GM18519 (cell line): ENCODE measurements at regions not wholly inside any gene's neighbourhood (a gene's known extent, or its start where the extent isn't known, plus 50 kb on each side); places are given as distances from the start of the nearest gene placed in this dataset.

Experiments used
- ATAC-seq: cut with Tn5 transposase; IDR thresholded peaks from one replicate; pipeline ENCODE4 v1.9.1; 2021; ENCODE audit warnings: mild to moderate bottlenecking, moderate library complexity; ENCODE audit not compliant: unreplicated experiment, low FRiP score

GRCh38 chr13:63408331-63409189, 1992.9 kb upstream of the PCDH20 start:
- no peak for ATAC-seq

GRCh38 chr13:63403733-63404132, 1988.1 kb upstream of the PCDH20 start:
- no peak for ATAC-seq

DNA sequence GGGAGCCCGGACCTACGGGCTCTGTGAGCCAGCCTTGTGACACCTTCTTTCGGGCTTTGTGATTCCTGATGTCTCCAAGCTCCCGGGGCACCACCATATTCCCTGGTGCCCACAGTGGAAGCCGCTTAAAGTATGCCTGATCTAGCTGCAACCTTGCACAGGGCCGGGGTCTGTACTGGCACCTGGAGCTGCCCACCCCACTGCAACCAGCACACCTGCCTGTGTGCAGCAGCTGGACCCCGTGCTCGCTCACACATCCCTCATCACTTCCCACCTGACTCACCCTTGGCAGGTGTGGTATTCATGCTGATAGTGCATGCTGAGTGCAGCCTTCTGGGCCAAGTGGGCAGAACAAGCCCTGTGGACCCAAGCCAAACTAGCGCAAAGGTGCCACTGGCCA, 1981.1 kb upstream of the PCDH20 start:
- no peak for ATAC-seq

GRCh38 chr13:63393112-63393511, 1977.5 kb upstream of the PCDH20 start:
- no peak for ATAC-seq

GRCh38 chr13:63389756-63390155, 1974.1 kb upstream of the PCDH20 start:
- no peak for ATAC-seq

DNA sequence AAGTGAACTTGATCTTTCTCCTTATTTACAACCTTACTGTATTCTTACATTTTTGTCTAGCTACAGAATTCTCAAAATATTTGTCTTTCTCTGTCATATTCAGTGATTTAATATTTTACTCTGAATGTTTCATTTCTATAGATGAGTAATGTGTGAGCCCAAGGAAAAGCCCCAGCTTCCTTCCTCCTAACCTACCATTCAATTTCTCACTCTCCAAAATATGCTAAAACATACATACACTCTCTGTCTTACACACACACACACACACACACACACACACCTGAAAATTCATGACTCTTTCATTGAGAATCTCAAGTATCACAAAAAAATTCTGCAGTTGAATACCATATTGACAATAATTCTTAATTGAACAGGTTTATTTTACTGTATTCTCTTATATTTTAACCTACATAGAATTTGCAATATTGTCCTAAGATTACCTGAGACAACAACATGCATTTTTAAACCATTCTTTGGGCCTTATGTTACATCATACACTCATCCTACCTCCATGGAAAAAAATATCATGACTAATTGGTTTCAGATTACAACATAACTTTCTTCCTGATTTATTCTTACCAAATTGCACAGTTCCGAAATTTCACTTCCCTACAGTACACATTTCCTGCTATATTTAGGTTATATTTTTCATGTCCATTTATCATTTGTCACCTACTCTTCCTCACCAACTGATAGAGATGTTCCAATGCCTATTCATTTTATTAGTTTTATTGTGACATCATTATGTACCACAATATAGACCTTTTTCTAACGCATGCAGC, 1965.6 kb upstream of the PCDH20 start:
- no peak for ATAC-seq

DNA sequence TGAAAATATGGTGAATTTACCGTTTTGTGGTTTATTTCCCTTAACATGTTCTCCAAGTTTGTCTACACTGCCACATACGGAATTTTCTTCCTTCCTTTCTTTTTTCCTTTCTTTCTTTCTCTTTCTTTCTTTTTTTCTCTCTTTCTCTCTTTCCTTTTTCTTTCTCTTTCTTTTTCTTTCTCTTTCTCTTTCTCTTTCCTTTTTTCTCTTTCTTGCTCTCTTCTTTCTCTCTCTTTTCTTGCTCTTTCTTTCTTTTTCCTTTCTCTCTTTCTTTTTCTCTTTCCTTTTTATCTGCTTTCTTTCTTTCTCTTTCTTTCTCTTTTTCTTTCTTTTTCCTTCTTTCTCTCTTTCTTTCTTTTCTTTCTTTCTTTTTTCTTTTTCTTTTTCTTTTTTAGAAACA, 1962.3 kb upstream of the PCDH20 start:
- no peak for ATAC-seq

- ATAC-seq, result no peak
Observed at GRCh38 chr13:63370101-63370500, 1954.5 kb upstream of the PCDH20 start.

DNA sequence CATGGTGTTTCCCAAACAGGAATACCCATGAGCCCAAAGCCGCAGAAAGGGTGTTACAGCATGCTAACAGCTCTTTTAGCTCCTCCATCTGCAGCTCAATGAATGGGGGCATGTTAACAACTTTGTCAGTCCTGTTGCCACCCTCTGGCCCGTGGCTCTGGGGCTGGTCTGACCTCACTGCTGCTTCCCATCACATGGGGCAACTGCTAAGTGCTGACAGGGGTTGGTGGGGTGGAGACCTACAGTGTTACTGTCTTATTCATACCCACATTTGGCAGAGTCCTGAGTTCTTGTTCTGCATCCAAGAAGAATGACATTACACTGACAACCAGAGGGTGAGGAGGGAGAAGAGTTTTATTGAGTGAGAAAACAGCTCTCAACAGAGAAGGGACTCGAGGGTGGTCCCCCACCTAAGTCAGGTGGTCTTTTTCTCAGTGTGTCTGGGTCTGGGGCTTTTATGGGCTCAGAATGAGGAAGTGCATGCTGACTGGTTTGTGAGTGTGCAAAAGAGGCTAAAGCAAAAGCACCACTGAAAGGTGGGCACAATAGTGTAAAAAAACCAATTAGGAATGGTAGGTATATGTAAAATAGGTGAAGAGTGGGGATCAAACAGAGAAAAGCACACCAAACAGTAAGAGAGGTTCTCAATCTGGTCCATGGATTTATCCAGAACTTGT, 1952.0 kb upstream of the PCDH20 start:
- ATAC-seq, result no peak

DNA sequence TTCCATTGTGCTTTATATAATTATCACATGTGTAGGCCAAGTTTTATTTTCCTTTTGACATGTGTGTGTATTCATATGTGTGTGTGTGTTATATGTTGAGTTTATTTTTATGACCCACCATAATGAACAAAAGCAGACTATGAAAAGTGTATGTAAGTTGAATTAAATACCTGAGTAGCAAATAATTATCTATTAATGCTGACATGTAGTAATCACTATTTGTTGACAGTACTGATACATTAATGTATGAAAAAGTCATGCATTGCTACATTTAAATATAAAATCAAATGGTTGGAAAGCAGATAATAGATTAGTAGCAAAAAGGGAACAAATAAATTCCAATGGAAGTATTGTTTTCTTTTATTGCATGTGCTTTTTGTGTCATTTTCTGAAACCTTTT, 1948.5 kb upstream of the PCDH20 start:
- no peak for ATAC-seq

GRCh38 chr13:63351533-63351932, 1935.9 kb upstream of the PCDH20 start:
- no peak for ATAC-seq

GRCh38 chr13:63351081-63351480, 1935.4 kb upstream of the PCDH20 start:
- no peak for ATAC-seq

GRCh38 chr13:63345835-63346234, 1930.2 kb upstream of the PCDH20 start:
- no peak for ATAC-seq

- no peak for ATAC-seq
Observed at GRCh38 chr13:63344711-63345110, 1929.1 kb upstream of the PCDH20 start.

GRCh38 chr13:63337921-63338320, 1922.3 kb upstream of the PCDH20 start:
- ATAC-seq, result no peak

DNA sequence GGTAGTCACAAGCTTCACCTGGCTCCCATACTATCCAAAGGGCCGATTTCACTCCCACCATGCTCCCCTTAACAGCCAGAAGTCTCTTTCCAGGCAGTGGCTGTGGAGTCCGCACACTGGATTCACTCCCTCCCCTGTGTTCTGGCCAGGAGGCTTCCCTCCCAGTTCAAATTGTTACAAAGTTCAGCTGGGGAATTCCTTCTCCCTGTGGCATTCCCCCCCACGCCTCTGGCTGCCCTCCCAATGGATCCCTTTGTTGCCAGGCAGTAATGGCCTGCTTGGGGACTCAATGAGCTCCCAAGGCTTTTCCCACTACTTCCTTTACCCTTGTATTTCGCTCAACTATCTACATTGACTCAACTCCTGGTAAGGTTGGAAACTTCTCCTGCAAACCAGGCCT, 1921.4 kb upstream of the PCDH20 start:
- no peak for ATAC-seq

GRCh38 chr13:63336549-63336948, 1920.9 kb upstream of the PCDH20 start:
- ATAC-seq, result no peak

- no peak for ATAC-seq
Observed at GRCh38 chr13:63327584-63327983, 1911.9 kb upstream of the PCDH20 start.

DNA sequence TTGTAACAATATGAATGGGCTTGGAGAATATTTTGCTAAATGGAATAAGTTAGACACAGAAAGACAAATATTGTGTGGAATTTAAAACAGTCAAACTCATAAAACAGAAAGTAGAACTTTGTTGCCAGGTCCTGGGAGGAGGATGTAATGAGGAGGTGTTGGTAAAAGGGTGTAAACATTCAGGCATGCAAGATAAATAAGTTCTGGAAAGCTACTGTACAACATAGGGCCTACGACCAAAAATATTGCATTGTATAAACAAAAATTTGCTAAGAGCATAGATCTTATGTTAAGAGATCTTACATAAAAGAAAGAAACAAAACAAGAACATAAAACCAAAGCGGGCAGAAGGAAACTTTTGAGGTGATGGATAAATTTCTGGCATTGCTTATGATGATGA, 1907.8 kb upstream of the PCDH20 start:
- no peak for ATAC-seq

DNA sequence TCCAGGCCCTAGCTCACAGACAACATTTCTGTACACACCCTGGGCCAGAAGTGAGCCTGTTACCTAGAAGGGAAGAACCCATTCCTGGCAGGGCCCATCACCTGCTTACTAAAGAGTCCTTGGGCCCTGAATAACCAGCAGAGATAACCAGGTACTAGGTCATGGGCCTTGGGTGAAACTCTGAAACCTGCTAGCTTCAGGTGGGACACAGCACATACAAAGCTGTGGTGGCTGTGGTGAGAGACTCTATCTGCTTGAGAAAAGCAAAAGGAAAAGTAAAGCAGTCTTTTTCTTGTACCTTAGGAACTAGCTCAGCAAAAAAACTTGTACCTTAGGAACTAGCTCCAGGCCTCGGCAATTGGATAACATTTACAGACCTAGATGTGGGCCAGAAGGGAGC, 1895.9 kb upstream of the PCDH20 start:
- ATAC-seq, result no peak

DNA sequence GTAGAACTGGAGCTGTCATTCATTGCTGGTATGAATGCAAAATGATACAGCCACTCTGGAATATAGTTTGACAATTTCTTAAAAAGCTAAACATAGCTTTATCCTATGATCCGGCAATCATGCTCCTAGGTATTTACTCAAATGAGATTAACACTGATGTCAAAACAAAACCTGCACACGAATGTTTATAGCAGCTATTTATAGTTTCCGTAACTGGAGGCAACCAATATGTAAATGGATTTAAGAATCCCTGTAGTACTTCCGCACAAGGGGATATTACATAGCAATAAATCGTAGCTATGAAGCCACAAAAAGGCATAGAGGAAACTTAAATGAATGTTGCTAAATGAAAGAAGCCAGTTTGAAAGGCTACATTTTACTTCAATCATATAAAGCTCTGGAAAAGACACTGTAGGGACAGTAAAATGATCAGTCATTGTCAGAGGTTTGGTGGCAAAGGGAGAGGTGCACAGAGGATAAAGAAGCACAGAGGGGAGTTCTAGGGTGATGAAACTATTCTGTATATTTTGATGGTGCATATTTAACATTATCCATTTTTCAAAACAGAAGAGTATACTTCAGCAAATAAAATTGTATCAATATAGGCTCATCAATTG, 1893.0 kb upstream of the PCDH20 start:
- ATAC-seq, result no peak
